Activated T-helper 2 cell treated with anti-CD3 and anti-CD28 coated beads, Interferon-gamma antibody, Interleukin-2, Interleukin-4, amounts not matched to agents 10 μg/mL and 5 μg/mL and 100 μg/mL, durations not matched to agents 14 hours and 24 hours and 36 hours (primary cell): ENCODE measurements at regions not wholly inside any gene's neighbourhood (a gene's known extent, or its start where the extent isn't known, plus 50 kb on each side); places are given as distances from the start of the nearest gene placed in this dataset.
"Not testable (repeated sequence)": the region's sequence is repeated elsewhere in the genome, so short reads cannot be mapped to it uniquely, and the experiment has no call there.

Source experiments
- DNase-seq: peaks from one replicate; pipeline ENCODE4 v3.0.0; 2021; ENCODE audit warnings: low spot score
- H3K27ac Mint-ChIP-seq: one replicate; pipeline ENCODE4 v1.8.0; 2021; ENCODE audit warnings: mixed read lengths
- H3K27me3 Mint-ChIP-seq: one replicate; pipeline ENCODE4 v1.8.0; 2021; ENCODE audit warnings: low read depth, mixed read lengths
- H3K36me3 Mint-ChIP-seq: one replicate; pipeline ENCODE4 v1.8.0; 2021; ENCODE audit warnings: low read depth, mixed read lengths
- H3K4me1 Mint-ChIP-seq: one replicate; pipeline ENCODE4 v1.8.0; 2021; ENCODE audit warnings: low read depth, mixed read lengths
- H3K4me3 Mint-ChIP-seq: one replicate; pipeline ENCODE4 v1.8.0; 2021; ENCODE audit warnings: low read depth, mild to moderate bottlenecking, moderate library complexity, mixed read lengths
- H3K9me3 Mint-ChIP-seq: one replicate; pipeline ENCODE4 v1.8.0; 2021; ENCODE audit warnings: mixed read lengths
- intact Hi-C: fragments of 100-400 bp; cut with micrococcal nuclease; formaldehyde crosslinking; loops from one replicate; pipeline ENCODE4 v1.15.1; 2023

DNA sequence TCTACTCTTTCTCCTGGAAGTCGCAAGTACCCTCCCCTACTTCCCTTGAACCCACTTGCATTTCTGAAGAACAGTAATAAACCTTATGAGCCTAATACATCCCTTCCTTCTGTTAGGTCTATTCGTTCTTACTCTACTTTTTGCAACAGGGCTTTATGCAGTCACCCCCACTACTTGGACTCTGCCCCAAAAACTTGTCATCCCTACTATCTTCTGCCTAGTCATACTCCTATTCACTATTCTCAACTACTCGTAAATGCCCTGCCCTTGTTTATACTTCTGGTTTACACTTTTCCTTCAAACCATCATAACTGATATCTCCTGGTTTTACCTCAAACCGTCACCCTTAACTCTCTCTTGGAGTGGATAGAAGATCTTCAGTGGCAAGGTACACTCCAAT is 55.2 kb upstream of the SLIT2 start:
- H3K27me3 Mint-ChIP-seq, result no peaks in the 10 kb centered on the region
- H3K4me3 Mint-ChIP-seq, result no peak overlapping the region
- H3K36me3 Mint-ChIP-seq, result no peaks in the 10 kb centered on the region
- intact Hi-C loops, result no loop called here
- H3K9me3 Mint-ChIP-seq, result peaks cover 8% of the 10 kb centered on the region
- no peaks in the 10 kb centered on the region for H3K4me1 Mint-ChIP-seq
- no peak overlapping the region for H3K27ac Mint-ChIP-seq
- no peak for DNase-seq

DNA sequence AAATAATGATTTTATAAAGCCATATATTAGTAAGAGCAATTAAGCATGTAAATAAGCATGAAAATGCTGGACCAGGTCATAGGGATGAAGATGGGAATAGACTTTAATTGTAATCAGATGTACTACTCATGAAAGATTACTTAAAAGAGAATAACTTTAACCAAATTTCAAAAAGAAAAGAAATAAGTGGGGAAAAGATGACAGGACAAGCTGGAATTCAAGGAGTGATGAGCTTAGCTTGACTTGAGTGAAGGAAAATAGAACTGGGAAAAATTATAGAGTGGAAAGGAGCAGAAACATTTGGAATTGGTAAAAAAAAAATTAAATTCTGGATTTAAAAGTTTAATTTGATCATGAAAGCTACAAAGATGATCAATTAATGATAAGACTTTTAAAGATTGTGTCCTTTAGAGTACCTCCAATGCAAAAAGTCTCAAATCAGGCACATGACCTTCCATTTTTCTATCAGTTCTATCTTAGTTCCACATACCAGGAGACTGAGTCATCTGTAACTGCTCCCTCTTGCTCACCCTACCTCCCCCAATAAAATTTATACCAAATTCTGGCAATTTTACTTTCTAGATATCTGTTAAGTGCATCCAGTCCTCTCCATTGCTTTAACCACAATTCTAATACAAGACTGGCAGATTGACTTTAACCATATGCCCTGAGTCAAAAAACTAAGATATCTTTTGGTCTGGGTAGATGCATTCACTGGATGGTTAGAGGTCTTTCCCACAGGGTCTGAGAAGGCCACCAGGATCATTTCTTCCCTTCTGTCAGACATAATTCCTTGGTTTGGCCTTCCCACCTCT is 56.4 kb upstream of the SLIT2 start:
- Mint-ChIP-seq H3K27me3 (no peaks in the 10 kb centered on the region), H3K9me3 (peaks cover 11% of the 10 kb centered on the region), H3K36me3 (no peaks in the 10 kb centered on the region), H3K27ac (no peak overlapping the region), H3K4me3 (no peak overlapping the region), H3K4me1 (no peaks in the 10 kb centered on the region)
- no peak for DNase-seq
- intact Hi-C loops, result no loop called here

DNA sequence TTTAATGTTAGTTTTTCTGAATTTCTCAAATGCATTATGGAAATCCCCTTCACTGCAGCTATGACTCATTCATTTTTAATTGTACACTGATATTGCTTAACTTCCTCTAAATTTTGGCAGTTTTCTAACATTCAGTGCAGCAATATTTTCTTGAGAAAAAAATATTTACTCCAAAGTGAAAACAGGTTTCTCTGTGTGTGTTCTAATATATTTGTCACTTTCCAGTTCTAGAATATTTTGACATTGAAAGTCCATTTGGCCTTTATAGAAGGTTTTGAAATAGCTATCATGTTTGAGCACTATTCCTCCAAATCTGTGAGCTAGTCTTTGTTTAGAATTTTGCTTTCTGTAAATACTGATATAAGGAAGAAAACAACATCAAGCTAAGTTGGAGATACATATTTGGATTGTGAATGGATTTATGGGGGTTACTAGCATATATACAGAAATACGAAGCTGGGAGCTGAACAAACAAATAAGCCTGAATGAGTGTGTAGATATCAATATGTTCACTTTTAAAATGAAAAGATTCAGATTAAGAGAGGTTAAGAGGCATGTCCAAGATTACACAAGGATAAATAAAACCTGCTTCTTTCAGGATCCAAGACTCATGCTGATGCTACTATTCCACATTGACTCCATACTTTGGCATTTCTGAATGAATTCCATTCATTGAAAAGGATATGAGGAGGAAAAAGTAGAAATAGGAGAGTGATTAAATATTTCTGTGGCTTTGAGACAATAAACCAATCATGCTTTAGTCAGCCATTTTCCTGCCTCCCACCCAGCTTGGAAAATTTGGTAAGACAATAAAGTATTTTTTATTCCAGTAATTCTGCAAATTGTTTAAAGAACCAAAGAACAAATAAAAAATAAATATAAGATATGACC is 57.3 kb upstream of the SLIT2 start:
- DNase-seq, result no peak
- intact Hi-C loops, result no loop called here
- Mint-ChIP-seq H3K4me3 (no peak overlapping the region), H3K27me3 (no peaks in the 10 kb centered on the region), H3K27ac (no peak overlapping the region), H3K36me3 (no peaks in the 10 kb centered on the region), H3K9me3 (peaks cover 18% of the 10 kb centered on the region), H3K4me1 (no peaks in the 10 kb centered on the region)

DNA sequence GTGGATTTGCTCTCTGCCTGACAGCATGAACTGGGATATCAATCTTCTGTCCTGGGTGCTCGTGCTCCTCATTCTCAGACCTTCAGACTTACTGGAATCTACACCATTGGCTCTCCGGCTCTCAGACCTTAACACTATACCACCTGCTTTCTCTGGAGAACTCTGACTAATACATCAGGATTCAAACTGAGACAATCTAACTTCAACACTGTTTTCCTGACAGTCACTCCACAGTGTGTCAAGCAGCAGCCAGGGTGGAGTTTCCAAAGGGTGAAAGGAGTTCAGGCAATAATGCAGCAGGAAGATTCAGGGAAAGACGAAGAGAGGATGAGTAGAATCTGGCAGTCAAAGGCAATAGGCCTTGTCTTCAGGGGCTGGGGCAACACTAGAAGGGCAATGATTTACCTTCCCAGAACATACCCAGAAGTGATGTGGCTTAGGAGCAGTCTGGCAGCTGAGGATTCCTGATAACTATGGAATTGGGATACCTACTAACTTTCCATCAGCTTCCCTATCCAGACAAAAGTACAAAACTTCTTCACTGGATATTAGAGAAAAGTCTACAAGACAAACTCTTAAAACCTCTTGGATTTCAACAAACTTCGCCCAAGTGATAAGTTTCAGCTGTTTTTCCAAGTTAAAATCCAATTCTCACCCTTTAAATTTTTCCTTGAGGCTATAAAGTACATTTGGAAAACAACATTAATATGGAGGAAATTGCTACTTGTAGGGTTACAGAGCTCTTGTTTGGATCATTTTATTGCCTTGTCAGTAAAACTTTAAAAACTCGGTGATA is 58.4 kb upstream of the SLIT2 start:
- DNase-seq, result no peak
- Mint-ChIP-seq H3K27ac (no peak overlapping the region), H3K27me3 (no peaks in the 10 kb centered on the region), H3K4me1 (no peaks in the 10 kb centered on the region), H3K4me3 (no peak overlapping the region), H3K9me3 (peaks cover 21% of the 10 kb centered on the region), H3K36me3 (no peaks in the 10 kb centered on the region)
- intact Hi-C loops, result no loop called here

DNA sequence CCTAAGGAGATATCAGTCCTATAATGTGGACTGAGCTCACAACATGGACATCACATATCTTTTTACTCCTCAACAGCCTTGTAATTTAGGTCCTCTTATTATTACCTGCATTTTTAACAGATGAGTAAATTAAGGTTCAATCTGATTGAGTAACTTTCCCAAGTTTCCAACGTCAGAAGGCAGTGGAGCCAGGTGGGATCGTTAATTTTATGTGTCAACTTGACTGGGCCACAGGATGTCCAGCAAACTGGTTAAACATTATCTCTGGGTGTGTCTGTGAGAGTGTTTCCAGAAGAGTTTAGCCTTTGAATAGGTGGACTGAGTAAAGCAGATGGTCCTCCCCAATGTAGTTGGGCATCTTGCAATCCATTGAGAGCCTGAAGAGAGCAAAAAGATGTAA is 59.0 kb upstream of the SLIT2 start:
- intact Hi-C loops, result no loop called here
- Mint-ChIP-seq H3K4me3 (no peak overlapping the region), H3K9me3 (peaks cover 27% of the 10 kb centered on the region)

DNA sequence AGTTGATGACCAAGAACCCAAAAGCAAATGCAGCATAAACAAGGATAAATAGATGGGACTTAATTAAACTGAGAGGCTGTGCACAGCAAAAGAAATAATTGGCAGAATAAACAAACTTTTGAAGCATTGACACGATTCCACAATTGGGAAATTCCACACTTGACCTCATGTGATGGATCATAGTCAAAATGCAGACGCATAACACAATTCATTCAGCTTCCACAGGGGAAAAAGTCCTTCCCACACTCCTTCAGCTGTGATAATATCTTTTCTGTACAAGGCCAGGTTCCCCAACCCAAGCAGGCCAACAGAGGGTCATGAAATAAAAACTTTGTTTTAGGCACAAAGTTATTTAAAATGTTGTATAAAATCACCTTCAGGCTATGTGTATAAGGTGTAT is 66.6 kb upstream of the SLIT2 start:
- Mint-ChIP-seq H3K9me3 (peaks cover 43% of the 10 kb centered on the region), H3K27me3 (no peaks in the 10 kb centered on the region), H3K4me3 (no peak overlapping the region), H3K27ac (no peak overlapping the region), H3K4me1 (no peaks in the 10 kb centered on the region), H3K36me3 (no peaks in the 10 kb centered on the region)
- no peak for DNase-seq
- intact Hi-C loops, result no loop called here

More for the DNA sequence above, 59.0 kb upstream of the SLIT2 start:
- Mint-ChIP-seq H3K4me1 (no peaks in the 10 kb centered on the region), H3K27ac (no peak overlapping the region), H3K27me3 (no peaks in the 10 kb centered on the region), H3K36me3 (no peaks in the 10 kb centered on the region)
- no peak for DNase-seq

DNA sequence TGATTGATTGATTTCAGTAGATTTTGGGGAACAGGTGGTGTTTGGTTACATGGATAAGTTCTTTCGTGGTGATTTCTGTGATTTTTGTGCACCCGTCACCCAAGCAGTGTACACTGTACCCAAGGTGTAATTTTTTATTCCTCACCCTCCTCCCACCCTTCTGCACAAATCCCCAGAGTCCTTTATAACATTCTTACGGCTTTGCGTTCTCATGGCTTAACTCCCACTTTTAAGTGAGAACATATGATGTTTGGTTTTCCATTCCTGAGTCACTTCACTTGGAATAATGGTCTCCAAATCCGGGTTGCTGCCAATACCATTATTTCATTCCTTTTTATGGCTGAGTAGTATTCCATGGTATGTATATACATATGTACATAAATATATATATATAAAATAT is 68.6 kb upstream of the SLIT2 start:
- intact Hi-C loops, H3K27ac Mint-ChIP-seq, H3K4me1 Mint-ChIP-seq, DNase-seq, H3K36me3 Mint-ChIP-seq, H3K27me3 Mint-ChIP-seq, H3K4me3 Mint-ChIP-seq: not testable (repeated sequence)
- H3K9me3 Mint-ChIP-seq, result peaks cover 33% of the 10 kb centered on the region

DNA sequence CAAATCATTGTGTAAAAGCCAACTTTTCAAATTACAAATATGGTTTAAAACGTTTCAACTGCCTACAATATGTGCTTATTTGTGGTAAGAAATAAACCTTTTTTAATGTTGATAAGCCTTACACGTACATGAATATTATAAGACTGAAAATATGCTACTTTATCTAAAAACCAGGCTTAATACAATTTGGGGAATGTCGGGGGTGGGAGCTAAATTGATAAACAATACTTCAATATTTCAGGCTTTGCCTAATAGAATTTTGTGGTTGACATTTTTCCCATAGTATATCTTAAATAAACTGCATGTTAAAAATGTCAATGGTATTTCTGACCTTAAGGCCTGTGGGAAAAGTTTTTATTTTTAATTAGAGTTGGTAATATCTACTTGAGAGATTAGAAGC is 69.8 kb upstream of the SLIT2 start:
- Mint-ChIP-seq H3K4me3 (no peak overlapping the region), H3K9me3 (peaks cover 29% of the 10 kb centered on the region), H3K36me3 (no peaks in the 10 kb centered on the region), H3K4me1 (no peaks in the 10 kb centered on the region), H3K27ac (no peak overlapping the region), H3K27me3 (no peaks in the 10 kb centered on the region)
- no peak for DNase-seq
- intact Hi-C loops, result no loop called here

DNA sequence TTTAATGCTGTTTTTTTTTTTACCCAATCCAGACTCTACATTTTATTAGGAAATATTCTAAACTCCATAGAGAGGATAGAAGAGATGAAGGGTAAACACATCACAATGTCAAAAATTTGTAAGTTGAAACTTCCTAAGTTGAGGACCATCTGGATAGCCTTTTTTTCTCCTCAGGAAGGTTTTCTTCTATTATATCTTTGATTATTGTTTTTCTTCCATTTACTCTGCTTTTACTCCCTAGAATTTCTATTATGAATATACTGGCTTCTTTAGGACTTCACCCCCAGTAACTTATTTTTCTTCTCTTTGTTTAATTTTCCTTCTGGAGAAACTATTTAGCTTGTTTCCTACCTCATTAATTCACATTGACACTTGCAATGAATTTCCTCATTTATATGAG is 71.2 kb upstream of the SLIT2 start:
- no peak for DNase-seq
- intact Hi-C loops, result no loop called here
- H3K4me3 Mint-ChIP-seq, result no peak overlapping the region
- H3K27me3 Mint-ChIP-seq, result no peaks in the 10 kb centered on the region
- H3K36me3 Mint-ChIP-seq, result no peaks in the 10 kb centered on the region
- no peaks in the 10 kb centered on the region for H3K4me1 Mint-ChIP-seq
- peaks cover 34% of the 10 kb centered on the region for H3K9me3 Mint-ChIP-seq
- H3K27ac Mint-ChIP-seq, result no peak overlapping the region

DNA sequence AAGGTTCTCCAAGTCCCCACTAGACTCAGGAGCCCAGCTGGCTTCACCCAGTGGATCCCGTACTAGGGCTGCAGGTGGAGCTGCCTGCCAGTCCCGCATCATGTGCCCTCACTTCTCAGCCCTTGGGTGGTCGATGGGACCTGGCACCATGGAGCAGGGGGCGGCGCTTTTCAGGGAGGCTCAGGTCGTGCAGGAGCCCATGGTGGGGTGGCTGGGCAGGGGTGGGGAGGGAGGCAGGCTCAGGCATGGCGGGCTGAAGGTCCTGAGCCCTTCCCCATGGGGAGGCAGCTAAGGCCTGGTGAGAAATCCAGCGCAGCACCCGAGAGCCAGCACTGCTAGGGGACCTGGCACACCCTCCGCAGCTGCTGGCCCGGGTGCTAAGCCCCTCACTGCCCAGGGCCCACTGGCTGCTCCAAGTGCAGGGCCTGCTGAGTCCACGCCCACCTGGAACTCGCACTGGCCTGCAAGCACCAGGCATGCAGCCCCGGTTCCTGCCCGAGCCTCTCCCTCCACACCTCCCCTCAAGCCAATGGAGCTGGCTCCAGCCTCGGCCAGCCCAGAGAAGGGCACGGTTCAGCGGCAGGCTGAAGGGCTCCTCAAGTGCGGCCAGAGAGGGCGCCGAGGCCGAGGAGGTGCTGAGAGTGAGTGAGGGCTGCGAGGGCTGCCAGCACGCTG is 72.7 kb upstream of the SLIT2 start:
- intact Hi-C loops, result no loop called here
- H3K4me3 Mint-ChIP-seq, result no peak overlapping the region
- H3K4me1 Mint-ChIP-seq, result no peaks in the 10 kb centered on the region
- no peak overlapping the region for H3K27ac Mint-ChIP-seq
- no peaks in the 10 kb centered on the region for H3K27me3 Mint-ChIP-seq
- H3K9me3 Mint-ChIP-seq, result peaks cover 24% of the 10 kb centered on the region
- DNase-seq, result no peak
- no peaks in the 10 kb centered on the region for H3K36me3 Mint-ChIP-seq

DNA sequence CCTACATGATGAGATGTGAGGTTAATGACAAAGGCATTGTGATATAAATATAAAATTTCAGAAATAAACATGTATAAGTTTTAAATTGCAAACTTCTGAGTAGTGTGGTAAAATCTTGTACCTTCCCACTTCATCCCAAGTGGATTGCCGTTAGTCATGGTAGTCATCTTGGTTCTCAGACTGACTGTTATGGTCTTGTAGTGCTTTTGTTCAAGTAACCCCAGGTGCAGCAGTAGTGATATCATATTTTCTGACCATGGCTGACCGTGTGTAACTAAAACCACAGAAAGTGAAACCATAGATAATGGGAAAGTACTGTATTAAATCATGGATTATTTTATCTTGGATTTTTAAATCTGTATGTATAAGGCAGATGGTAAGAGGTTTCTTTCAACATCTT is 74.8 kb upstream of the SLIT2 start:
- H3K9me3 Mint-ChIP-seq, result peaks cover 23% of the 10 kb centered on the region
- no peaks in the 10 kb centered on the region for H3K36me3 Mint-ChIP-seq
- no peaks in the 10 kb centered on the region for H3K27me3 Mint-ChIP-seq
- H3K4me1 Mint-ChIP-seq, result no peaks in the 10 kb centered on the region
- H3K4me3 Mint-ChIP-seq, result no peak overlapping the region
- intact Hi-C loops, result no loop called here
- H3K27ac Mint-ChIP-seq, result no peak overlapping the region
- DNase-seq, result no peak

DNA sequence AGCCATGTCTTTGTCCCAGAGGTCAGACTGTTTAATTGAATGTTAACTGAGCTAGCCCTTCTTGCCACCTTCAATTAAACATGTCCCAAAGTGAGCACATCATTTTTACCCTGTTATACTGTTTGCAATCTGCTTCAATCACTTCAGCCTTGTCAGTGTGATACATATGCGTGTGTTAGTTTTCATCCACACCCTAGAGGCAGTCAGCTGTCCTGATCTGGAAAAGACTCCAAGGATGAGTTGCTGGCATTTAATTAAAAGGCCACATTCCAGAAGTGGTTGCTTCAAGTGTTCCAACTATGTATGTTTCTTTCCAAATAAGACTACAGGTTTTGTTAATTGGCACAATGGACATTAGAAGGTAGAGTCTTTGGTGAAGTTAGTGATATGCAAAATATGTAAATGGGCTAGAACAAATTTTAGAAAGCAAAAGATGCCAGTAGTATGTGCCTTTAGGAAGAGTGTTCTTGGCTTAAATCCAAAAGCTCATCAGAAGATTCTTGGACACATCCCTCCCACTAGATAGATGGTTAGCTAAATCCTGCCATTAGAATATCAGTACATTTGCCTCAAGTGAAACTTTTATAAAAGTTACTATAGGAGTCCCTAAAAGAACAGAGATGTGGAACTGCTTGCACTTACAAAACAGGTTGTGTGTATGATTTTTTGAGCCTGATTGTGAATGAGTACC is 79.5 kb upstream of the SLIT2 start:
- H3K4me3 Mint-ChIP-seq, result no peak overlapping the region
- no peak overlapping the region for H3K27ac Mint-ChIP-seq
- intact Hi-C loops, result no loop called here
- H3K9me3 Mint-ChIP-seq, result peaks cover 19% of the 10 kb centered on the region
- H3K27me3 Mint-ChIP-seq, result no peaks in the 10 kb centered on the region
- H3K4me1 Mint-ChIP-seq, result no peaks in the 10 kb centered on the region
- DNase-seq, result no peak
- no peaks in the 10 kb centered on the region for H3K36me3 Mint-ChIP-seq
